Spleen (tissue), 7 donors: ENCODE measurements at regions not wholly inside any gene's neighbourhood (a gene's known extent, or its start where the extent isn't known, plus 50 kb on each side); places are given as distances from the start of the nearest gene placed in this dataset.

Experiments used
- POLR2A ChIP-seq, 3 donors: fragments of 450-650 bp; IDR thresholded peaks; one replicate each; pipeline ENCODE4 v1.5.1; 2017; ENCODE audit warnings: antibody characterized with exemption in 3 of 3, mild to moderate bottlenecking in 1 of 3
- TF ChIP-seq, protein P1 (sequence below), 11 experiments: fragments of 200-600 bp in 7 of 11; fragments of 450-650 bp in 4 of 11; sonication (generic) in 4 of 11; IDR thresholded peaks in 8 of 11; conservative IDR thresholded peaks in 3 of 11; 1 replicate in 7 of 11; 2 replicates in 4 of 11; pipeline versions ENCODE4 v1.4.0 to v1.8.0; 2016 to 2021; ENCODE audit warnings: antibody characterized with exemption in 11 of 11, inconsistent platforms in 4 of 11, mild to moderate bottlenecking in 1 of 11
- donor health status: DM: no; HTN: no; CAD: no; lungs with moderate emphysema.
- donor health status: DM: no; HTN: no; CAD: no.
- donor health status: DM: no; HTN: no; CAD: no.

DNA sequence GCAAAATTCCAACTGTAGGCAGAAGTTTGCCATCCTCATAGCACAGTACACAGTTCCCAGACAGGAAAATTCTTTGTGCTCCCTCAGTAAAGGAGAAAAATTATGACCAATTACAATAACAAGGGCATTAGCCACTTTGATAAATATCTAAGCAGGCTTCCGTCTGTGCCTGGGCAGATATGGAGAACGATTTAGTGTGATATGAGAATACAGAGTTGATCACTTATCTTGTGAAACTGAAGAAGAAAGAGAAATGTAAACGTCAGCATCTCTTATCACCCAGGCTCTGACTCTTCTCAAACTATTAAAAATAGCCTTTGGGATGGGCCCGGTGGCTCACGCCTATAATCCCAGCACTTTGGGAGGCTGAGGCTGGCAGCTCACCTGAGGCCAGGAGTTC, 54.5 kb upstream of the TIAM1 start:
- TF ChIP-seq POLR2A (IDR thresholded peaks at IDR 0.05): no peak
- TF ChIP-seq, protein P1, sequence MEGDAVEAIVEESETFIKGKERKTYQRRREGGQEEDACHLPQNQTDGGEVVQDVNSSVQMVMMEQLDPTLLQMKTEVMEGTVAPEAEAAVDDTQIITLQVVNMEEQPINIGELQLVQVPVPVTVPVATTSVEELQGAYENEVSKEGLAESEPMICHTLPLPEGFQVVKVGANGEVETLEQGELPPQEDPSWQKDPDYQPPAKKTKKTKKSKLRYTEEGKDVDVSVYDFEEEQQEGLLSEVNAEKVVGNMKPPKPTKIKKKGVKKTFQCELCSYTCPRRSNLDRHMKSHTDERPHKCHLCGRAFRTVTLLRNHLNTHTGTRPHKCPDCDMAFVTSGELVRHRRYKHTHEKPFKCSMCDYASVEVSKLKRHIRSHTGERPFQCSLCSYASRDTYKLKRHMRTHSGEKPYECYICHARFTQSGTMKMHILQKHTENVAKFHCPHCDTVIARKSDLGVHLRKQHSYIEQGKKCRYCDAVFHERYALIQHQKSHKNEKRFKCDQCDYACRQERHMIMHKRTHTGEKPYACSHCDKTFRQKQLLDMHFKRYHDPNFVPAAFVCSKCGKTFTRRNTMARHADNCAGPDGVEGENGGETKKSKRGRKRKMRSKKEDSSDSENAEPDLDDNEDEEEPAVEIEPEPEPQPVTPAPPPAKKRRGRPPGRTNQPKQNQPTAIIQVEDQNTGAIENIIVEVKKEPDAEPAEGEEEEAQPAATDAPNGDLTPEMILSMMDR (IDR thresholded peaks at IDR 0.05 in 8 of 11, conservative IDR thresholded peaks at IDR 0.05 in 3 of 11): no peak
